ENCODE measurements at regions not wholly inside any gene's neighbourhood (a gene's known extent, or its start where the extent isn't known, plus 50 kb on each side); places are given as distances from the start of the nearest gene placed in this dataset.

DNA sequence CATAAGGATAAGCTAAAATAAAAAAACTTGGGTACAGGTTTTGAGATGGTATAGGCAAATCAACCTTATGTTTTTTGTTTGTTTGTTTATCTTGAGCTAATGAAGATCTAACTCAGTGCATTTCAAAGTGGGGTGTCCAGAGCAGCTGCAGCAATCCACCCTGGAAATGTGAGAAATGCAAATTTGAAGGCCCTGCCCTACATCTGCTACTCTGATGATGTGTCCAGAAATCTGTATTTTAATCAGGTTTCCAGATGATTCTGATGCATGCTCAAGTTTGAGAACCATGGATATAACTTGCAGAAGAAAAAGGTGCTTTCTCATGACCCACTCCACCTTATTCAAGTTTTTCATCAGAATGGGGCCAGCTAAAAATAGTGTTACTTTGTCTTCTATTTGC is 467.0 kb downstream of the NTRK2 start (continued):
- no peak for TF ChIP-seq SRSF3 (IDR thresholded peaks at IDR 0.05; ENCODE audit: insufficient read depth, low read length)
- no peak for TF ChIP-seq MBD2 (IDR thresholded peaks at IDR 0.05; ENCODE audit: borderline replicate concordance, low read depth)
- TF ChIP-seq ZNF133 (CRISPR knock-in tag; IDR thresholded peaks at IDR 0.05): no peak
- TF ChIP-seq, protein P1, sequence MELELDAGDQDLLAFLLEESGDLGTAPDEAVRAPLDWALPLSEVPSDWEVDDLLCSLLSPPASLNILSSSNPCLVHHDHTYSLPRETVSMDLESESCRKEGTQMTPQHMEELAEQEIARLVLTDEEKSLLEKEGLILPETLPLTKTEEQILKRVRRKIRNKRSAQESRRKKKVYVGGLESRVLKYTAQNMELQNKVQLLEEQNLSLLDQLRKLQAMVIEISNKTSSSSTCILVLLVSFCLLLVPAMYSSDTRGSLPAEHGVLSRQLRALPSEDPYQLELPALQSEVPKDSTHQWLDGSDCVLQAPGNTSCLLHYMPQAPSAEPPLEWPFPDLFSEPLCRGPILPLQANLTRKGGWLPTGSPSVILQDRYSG (tag; conservative IDR thresholded peaks at IDR 0.05; ENCODE audit: low read depth): no peak

DNA sequence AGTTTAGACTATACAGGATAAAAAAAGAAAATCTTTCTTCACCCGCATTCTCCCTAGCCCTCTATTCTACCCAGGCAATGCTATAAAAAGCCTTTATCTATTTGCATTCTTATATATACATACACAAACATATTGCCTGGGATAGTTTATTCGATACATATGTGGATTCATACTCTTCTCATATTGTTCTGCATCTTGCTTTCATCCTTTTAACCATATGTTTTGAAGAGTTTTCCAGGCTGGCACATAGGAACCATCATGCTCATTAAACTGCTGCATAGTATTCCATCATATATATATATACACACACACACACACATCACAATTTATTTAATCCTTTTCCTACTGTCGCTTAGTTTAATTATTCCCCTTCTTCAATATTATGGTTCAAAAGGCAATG is 461.2 kb downstream of the NTRK2 start:
- no peaks in the 10 kb centered on the region for H3K27me3 ChIP-seq (ENCODE audit: control insufficient read depth in 2 of 2, insufficient read depth in 2 of 2, low read length in 2 of 2)
- H2AFZ ChIP-seq (ENCODE audit: low read depth, low read length): no peak overlapping the region
- no peak overlapping the region for H3K4me2 ChIP-seq (ENCODE audit: insufficient read depth, low read length)
- FAIRE-seq (no peak), DNase-seq (ENCODE audit: extremely low read depth in 1 of 4, low spot score in 3 of 4) (no peak), ATAC-seq (no peak)
- no peak overlapping the region for H3K4me3 ChIP-seq
- in situ Hi-C loops (cut with MboI) (no loop called here), intact Hi-C loops (cut with micrococcal nuclease) (no loop called here)
- no TSS peak for BruUV-seq (replicated peaks)
- H3K27ac ChIP-seq (ENCODE audit: extremely low read depth, low read depth, low read length): no peak overlapping the region
- ChIA-PET POLR2A (no interaction called here), CTCF (ENCODE audit: low intra/inter-chr PET ratio) (no interaction called here)
- WGBS (ENCODE audit: insufficient coverage, low coverage, missing lambda C conversion rate): 0% methylated on average over 3 of the region's 3 CpGs
- H3K79me2 ChIP-seq (ENCODE audit: control insufficient read depth, insufficient read depth, low read length): no peaks in the 10 kb centered on the region
- no peaks in the 10 kb centered on the region for H3K9me1 ChIP-seq (ENCODE audit: control insufficient read depth, insufficient read depth, low read length)
- H3K4me1 ChIP-seq (replicated peaks in 1 of 2; ENCODE audit: control insufficient read depth in 2 of 2, insufficient read depth in 2 of 2, low read length in 2 of 2): no peaks in the 10 kb centered on the region
- no peak overlapping the region for H3K9ac ChIP-seq (ENCODE audit: insufficient read depth in 1 of 2, low read depth in 2 of 2, low read length in 2 of 2)
- no peaks in the 10 kb centered on the region for H4K20me1 ChIP-seq (replicated peaks; ENCODE audit: control insufficient read depth, insufficient read depth, low read length)
- no peaks in the 10 kb centered on the region for H3K9me3 ChIP-seq (replicated peaks; ENCODE audit: control insufficient read depth, insufficient read depth, low read depth, low read length)
- H3K36me3 ChIP-seq (ENCODE audit: control insufficient read depth, insufficient read depth, low read length): no peaks in the 10 kb centered on the region
- TF ChIP-seq ZNF431 (CRISPR knock-in tag; IDR thresholded peaks at IDR 0.05) (no peak), CAMTA2 (CRISPR knock-in tag; conservative IDR thresholded peaks at IDR 0.05) (no peak), ZNF589 (CRISPR knock-in tag; IDR thresholded peaks at IDR 0.05; ENCODE audit: low read depth) (no peak), STAT5A (IDR thresholded peaks at IDR 0.05; ENCODE audit: borderline replicate concordance, low read length) (no peak), ZNF764 (CRISPR knock-in tag; IDR thresholded peaks at IDR 0.05; ENCODE audit: low read depth) (no peak), ADNP (tag; IDR thresholded peaks at IDR 0.05) (no peak), ZNF586 (CRISPR knock-in tag; conservative IDR thresholded peaks at IDR 0.05) (no peak)
- TF ChIP-seq, protein P2, sequence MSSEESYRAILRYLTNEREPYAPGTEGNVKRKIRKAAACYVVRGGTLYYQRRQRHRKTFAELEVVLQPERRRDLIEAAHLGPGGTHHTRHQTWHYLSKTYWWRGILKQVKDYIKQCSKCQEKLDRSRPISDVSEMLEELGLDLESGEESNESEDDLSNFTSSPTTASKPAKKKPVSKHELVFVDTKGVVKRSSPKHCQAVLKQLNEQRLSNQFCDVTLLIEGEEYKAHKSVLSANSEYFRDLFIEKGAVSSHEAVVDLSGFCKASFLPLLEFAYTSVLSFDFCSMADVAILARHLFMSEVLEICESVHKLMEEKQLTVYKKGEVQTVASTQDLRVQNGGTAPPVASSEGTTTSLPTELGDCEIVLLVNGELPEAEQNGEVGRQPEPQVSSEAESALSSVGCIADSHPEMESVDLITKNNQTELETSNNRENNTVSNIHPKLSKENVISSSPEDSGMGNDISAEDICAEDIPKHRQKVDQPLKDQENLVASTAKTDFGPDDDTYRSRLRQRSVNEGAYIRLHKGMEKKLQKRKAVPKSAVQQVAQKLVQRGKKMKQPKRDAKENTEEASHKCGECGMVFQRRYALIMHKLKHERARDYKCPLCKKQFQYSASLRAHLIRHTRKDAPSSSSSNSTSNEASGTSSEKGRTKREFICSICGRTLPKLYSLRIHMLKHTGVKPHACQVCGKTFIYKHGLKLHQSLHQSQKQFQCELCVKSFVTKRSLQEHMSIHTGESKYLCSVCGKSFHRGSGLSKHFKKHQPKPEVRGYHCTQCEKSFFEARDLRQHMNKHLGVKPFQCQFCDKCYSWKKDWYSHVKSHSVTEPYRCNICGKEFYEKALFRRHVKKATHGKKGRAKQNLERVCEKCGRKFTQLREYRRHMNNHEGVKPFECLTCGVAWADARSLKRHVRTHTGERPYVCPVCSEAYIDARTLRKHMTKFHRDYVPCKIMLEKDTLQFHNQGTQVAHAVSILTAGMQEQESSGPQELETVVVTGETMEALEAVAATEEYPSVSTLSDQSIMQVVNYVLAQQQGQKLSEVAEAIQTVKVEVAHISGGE (CRISPR knock-in tag; IDR thresholded peaks at IDR 0.05): no peak
- TF ChIP-seq, protein P3, sequence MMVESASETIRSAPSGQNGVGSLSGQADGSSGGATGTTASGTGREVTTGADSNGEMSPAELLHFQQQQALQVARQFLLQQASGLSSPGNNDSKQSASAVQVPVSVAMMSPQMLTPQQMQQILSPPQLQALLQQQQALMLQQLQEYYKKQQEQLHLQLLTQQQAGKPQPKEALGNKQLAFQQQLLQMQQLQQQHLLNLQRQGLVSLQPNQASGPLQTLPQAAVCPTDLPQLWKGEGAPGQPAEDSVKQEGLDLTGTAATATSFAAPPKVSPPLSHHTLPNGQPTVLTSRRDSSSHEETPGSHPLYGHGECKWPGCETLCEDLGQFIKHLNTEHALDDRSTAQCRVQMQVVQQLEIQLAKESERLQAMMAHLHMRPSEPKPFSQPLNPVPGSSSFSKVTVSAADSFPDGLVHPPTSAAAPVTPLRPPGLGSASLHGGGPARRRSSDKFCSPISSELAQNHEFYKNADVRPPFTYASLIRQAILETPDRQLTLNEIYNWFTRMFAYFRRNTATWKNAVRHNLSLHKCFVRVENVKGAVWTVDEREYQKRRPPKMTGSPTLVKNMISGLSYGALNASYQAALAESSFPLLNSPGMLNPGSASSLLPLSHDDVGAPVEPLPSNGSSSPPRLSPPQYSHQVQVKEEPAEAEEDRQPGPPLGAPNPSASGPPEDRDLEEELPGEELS (CRISPR knock-in tag; IDR thresholded peaks at IDR 0.05; ENCODE audit: borderline replicate concordance): no peak
- TF ChIP-seq, protein P4, sequence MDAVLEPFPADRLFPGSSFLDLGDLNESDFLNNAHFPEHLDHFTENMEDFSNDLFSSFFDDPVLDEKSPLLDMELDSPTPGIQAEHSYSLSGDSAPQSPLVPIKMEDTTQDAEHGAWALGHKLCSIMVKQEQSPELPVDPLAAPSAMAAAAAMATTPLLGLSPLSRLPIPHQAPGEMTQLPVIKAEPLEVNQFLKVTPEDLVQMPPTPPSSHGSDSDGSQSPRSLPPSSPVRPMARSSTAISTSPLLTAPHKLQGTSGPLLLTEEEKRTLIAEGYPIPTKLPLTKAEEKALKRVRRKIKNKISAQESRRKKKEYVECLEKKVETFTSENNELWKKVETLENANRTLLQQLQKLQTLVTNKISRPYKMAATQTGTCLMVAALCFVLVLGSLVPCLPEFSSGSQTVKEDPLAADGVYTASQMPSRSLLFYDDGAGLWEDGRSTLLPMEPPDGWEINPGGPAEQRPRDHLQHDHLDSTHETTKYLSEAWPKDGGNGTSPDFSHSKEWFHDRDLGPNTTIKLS (IDR thresholded peaks at IDR 0.05; ENCODE audit: borderline replicate concordance, low read depth): no peak
